HCT116 (cell line): ENCODE measurements at regions not wholly inside any gene's neighbourhood (a gene's known extent, or its start where the extent isn't known, plus 50 kb on each side); places are given as distances from the start of the nearest gene placed in this dataset.

Experiments
- CTCF ChIP-seq, 3 experiments: fragments of 200-600 bp in 1 of 3; sonication (generic) in 1 of 3; IDR thresholded peaks in 2 of 3; conservative IDR thresholded peaks in 1 of 3; 2 replicates each; pipeline ENCODE4 v1.5.1; 2012 to 2017; ENCODE audit warnings: low read depth in 2 of 3, low read length in 2 of 3, antibody characterized with exemption in 1 of 3, borderline replicate concordance in 1 of 3, control low read depth in 1 of 3, mild to moderate bottlenecking in 1 of 3, mixed read lengths in 1 of 3, mixed run types in 1 of 3, moderate library complexity in 1 of 3; ENCODE audit not compliant: insufficient read depth in 1 of 3
- POLR2A ChIP-seq: IDR thresholded peaks from 2 replicates; pipeline ENCODE4 v1.7.0; 2011; ENCODE audit warnings: borderline replicate concordance; ENCODE audit not compliant: insufficient read depth, insufficient read length; ENCODE audit errors: extremely low read depth

GRCh38 chr6:149147938-149148718, 169.4 kb upstream of the TAB2 start:
- TF ChIP-seq CTCF (IDR thresholded peaks at IDR 0.05 in 2 of 3, conservative IDR thresholded peaks at IDR 0.05 in 1 of 3; ENCODE audit: borderline replicate concordance in 1 of 3, insufficient read depth in 1 of 3, low read depth in 2 of 3, low read length in 2 of 3) (no peak), POLR2A (no peak)
